C4-2B (cell line): ENCODE measurements at regions not wholly inside any gene's neighbourhood (a gene's known extent, or its start where the extent isn't known, plus 50 kb on each side); places are given as distances from the start of the nearest gene placed in this dataset.

Source experiments
- ZFX ChIP-seq: fragments of 450-650 bp; IDR thresholded peaks from 2 replicates; pipeline ENCODE4 v1.6.1; 2017
- TF ChIP-seq, protein P1 (sequence below): fragments of 450-650 bp; conservative IDR thresholded peaks from 2 replicates; pipeline ENCODE4 v1.5.1; 2017; ENCODE audit warnings: mild to moderate bottlenecking

DNA sequence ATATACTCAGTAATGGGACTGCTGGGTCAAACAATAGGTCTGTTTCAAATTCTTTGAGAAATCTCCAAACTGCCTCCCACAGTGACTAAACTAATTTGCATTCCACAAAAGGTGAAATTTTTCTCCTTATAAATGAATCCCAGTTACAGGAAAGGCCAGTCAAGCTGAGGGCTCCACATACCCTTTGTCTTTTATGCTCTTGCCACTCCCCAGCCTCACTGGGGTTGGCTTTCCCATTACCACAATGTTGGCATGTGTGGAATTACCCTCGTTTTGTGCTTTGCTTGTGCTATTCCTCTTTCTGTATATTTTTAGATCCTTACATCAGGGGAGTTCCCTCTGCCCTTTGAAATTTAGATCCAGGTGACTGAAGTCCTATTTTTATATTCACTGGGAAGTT, 220.2 kb upstream of the LCORL start:
- TF ChIP-seq, protein P1, sequence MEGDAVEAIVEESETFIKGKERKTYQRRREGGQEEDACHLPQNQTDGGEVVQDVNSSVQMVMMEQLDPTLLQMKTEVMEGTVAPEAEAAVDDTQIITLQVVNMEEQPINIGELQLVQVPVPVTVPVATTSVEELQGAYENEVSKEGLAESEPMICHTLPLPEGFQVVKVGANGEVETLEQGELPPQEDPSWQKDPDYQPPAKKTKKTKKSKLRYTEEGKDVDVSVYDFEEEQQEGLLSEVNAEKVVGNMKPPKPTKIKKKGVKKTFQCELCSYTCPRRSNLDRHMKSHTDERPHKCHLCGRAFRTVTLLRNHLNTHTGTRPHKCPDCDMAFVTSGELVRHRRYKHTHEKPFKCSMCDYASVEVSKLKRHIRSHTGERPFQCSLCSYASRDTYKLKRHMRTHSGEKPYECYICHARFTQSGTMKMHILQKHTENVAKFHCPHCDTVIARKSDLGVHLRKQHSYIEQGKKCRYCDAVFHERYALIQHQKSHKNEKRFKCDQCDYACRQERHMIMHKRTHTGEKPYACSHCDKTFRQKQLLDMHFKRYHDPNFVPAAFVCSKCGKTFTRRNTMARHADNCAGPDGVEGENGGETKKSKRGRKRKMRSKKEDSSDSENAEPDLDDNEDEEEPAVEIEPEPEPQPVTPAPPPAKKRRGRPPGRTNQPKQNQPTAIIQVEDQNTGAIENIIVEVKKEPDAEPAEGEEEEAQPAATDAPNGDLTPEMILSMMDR, result no peak
- TF ChIP-seq ZFX, result no peak
